Adrenal gland (tissue), 9 donors: ENCODE measurements at regions not wholly inside any gene's neighbourhood (a gene's known extent, or its start where the extent isn't known, plus 50 kb on each side); places are given as distances from the start of the nearest gene placed in this dataset.

ENCODE experiments used
- DNase-seq, 7 donors: peaks; one replicate each; pipeline ENCODE4 v3.0.0-alpha.2; 2019 to 2020
- H3K27ac ChIP-seq, 5 donors: fragments of 200-600 bp; sonication (generic) in 4 of 5; 1 replicate in 3 of 5; 2 replicates in 2 of 5; pipeline versions ENCODE4 v1.5.1 to v1.8.0; 2016 to 2020; ENCODE audit warnings: mild to moderate bottlenecking in 1 of 5
- H3K27me3 ChIP-seq: fragments of 200-600 bp; 2 replicates; pipeline ENCODE4 v1.8.0; 2021
- H3K36me3 ChIP-seq, 2 donors: fragments of 200-600 bp; replicated peaks in 1 of 2; 1 replicate in 1 of 2; 2 replicates in 1 of 2; pipeline versions ENCODE4 v1.5.1 to v1.8.0; 2018 to 2022
- H3K4me1 ChIP-seq, 2 donors: fragments of 200-600 bp; replicated peaks in 1 of 2; 1 replicate in 1 of 2; 2 replicates in 1 of 2; pipeline versions ENCODE4 v1.5.1 to v1.8.0; 2018 to 2021
- H3K4me3 ChIP-seq, 4 donors: fragments of 200-600 bp; sonication (generic) in 3 of 4; one replicate each; pipeline ENCODE4 v1.5.1; 2016 to 2018
- H3K9me3 ChIP-seq, 3 donors: fragments of 200-600 bp; sonication (generic) in 1 of 3; replicated peaks in 1 of 3; 1 replicate in 2 of 3; 2 replicates in 1 of 3; pipeline versions ENCODE4 v1.5.1 to v1.8.0; 2016 to 2021
- POLR2A ChIP-seq, 2 donors: fragments of 450-650 bp; IDR thresholded peaks; one replicate each; pipeline ENCODE4 v1.6.1; 2017; ENCODE audit warnings: antibody characterized with exemption in 2 of 2, mild to moderate bottlenecking in 2 of 2, moderate library complexity in 1 of 2
- WGBS, 4 donors: extraction: QIAGEN DNeasy Blood & Tissue Kit in 2 of 4; methylation state at CpG; one replicate each; pipeline versions ENCODE4 v1.1.5 to v1.1.7; 2013 to 2017; 5-methylcytosine and 5-hydroxymethylcytosine counted together
- intact Hi-C, 2 donors: fragments of 100-400 bp; cut with DNase I; formaldehyde crosslinking; loops; one replicate each; pipeline versions ENCODE4 v1.14.1 to v1.15.0; 2022 to 2023
- TF ChIP-seq, protein P1 (sequence below), 6 experiments: fragments of 450-650 bp in 4 of 6; fragments of 200-600 bp in 2 of 6; sonication (generic) in 1 of 6; IDR thresholded peaks; 1 replicate in 5 of 6; 2 replicates in 1 of 6; pipeline versions ENCODE4 v1.5.1 to v1.8.0; 2016 to 2021; ENCODE audit warnings: antibody characterized with exemption in 6 of 6, mild to moderate bottlenecking in 2 of 6, moderate library complexity in 1 of 6
- donor health status: healthy with polysubstance abuse.
- donor health status: Bipolar disorder and iron deficiency.
- donor health status: DM: yes; HTN: yes; CAD: no.
- donor health status: DM: no; HTN: no; CAD: no.
- donor health status: DM: no; HTN: no; CAD: no.

DNA sequence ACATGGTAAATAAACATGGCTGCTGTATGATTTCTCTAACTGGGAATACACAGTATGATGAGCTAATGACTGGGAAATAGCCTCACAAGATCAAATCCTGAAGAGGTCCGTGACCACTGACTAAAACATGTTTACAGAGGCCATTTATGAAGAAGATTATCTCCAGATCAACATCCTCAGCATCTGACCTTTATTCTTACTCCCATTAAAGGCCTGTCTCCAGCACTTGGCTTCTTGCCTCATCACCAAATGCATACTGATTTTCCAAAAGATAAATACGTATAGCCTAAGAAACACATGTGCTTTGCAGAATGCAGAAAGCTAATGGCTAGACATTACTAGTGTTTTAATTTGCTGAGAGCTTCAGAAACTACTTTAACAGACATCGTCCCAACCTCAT lies 108.0 kb upstream of the TSLP start:
- H3K27me3 ChIP-seq = no peaks in the 10 kb centered on the region
- no peak overlapping the region for H3K27ac ChIP-seq
- no peaks in the 10 kb centered on the region for H3K4me1 ChIP-seq
- TF ChIP-seq POLR2A (IDR thresholded peaks at IDR 0.05) = no peak
- TF ChIP-seq, protein P1, sequence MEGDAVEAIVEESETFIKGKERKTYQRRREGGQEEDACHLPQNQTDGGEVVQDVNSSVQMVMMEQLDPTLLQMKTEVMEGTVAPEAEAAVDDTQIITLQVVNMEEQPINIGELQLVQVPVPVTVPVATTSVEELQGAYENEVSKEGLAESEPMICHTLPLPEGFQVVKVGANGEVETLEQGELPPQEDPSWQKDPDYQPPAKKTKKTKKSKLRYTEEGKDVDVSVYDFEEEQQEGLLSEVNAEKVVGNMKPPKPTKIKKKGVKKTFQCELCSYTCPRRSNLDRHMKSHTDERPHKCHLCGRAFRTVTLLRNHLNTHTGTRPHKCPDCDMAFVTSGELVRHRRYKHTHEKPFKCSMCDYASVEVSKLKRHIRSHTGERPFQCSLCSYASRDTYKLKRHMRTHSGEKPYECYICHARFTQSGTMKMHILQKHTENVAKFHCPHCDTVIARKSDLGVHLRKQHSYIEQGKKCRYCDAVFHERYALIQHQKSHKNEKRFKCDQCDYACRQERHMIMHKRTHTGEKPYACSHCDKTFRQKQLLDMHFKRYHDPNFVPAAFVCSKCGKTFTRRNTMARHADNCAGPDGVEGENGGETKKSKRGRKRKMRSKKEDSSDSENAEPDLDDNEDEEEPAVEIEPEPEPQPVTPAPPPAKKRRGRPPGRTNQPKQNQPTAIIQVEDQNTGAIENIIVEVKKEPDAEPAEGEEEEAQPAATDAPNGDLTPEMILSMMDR (IDR thresholded peaks at IDR 0.05) = no peak
- H3K9me3 ChIP-seq = no peaks in the 10 kb centered on the region
- DNase-seq = no peak
- no peaks in the 10 kb centered on the region for H3K36me3 ChIP-seq
- WGBS, 4 donors = 61 to 72% (median 65%) methylated on average over 3 of the region's 3 CpGs
- intact Hi-C loops = no loop called here
- H3K4me3 ChIP-seq = no peak overlapping the region

DNA sequence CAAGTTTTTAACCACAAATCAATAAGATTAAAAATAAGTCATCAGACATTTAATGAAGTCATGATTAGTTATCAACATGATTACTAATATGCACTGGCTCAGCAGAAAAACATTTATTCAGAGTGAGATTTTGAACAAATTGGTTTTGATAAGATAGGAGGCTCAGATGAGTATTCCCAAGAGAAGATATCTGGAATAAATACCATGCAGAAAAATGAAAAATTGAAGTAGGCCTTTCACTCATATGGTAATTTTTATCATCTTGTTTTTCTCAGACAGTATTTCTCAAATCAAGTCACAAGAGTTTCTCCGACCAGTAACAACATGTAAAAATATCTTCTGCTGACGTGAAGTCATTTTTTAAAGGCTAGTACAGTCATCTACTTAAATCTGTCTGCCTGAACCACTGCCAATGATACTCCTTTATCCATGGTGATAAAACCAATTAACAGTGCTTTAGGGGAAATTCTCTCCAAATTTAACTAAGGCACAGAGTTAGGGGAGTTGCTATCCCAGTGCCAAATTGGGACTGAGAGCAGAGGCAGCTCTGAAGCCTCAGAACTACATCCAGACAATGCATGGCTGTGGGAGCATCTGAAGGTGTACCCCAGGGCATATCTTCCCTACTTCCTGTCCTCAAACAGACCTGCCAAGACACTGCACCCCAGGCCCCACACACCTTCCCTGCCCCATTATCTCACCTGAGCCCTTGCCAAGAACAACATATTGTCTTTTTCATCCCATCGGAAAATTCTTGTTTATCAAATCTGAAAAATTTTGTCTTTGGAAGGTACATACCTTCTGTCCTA lies 105.5 kb upstream of the TSLP start:
- no peak for DNase-seq
- 51 to 65% (median 58%) methylated on average over 3 of the region's 3 CpGs for WGBS, 4 donors

DNA sequence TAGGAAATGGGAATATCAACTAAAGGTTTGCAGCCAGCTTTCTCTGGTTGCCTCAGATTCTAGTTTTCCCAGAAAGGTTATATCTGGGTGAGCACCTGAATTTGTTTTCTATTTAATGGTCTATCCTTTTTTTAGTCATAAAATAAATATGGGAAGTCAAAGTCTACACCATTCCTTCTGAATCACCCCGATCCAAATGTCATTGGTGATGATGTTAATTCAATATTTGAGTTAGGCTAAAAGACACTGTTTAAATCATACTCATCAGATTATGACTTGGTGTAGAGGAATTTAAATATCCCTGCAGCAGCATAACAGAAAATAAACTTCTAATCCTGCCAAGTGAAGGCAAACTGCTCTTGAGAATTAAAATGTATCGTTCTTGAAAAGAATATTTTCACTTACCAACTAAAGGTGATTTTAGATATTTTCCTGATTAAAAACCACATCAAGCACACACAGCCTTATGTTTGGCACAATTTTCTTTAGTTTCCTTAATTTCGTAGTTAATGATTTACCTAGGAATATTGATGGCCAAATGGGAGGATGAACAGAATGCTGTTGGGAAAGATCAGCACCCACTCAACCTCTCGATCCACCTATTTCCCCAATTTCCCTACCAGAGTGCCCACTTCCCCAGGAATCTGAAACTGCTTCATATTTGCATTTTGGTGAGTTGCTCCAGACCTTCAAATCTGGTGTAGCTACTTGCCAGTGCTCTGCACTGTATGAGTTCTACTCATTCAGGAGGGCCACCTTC lies 103.1 kb upstream of the TSLP start:
- no peak for DNase-seq
- no peaks in the 10 kb centered on the region for H3K27me3 ChIP-seq
- H3K27ac ChIP-seq = no peak overlapping the region
- TF ChIP-seq, protein P1 (IDR thresholded peaks at IDR 0.05) = no peak
- TF ChIP-seq POLR2A (IDR thresholded peaks at IDR 0.05) = no peak
- H3K4me3 ChIP-seq = no peak overlapping the region
- intact Hi-C loops = no loop called here
- no peaks in the 10 kb centered on the region for H3K9me3 ChIP-seq
- no peaks in the 10 kb centered on the region for H3K4me1 ChIP-seq
- 80 to 87% (median 80%) methylated on average over 4 of the region's 4 CpGs for WGBS, 4 donors
- no peaks in the 10 kb centered on the region for H3K36me3 ChIP-seq

More for the DNA sequence above, 105.5 kb upstream of the TSLP start:
- H3K27me3 ChIP-seq = no peaks in the 10 kb centered on the region
- H3K27ac ChIP-seq = no peak overlapping the region
- H3K36me3 ChIP-seq = no peaks in the 10 kb centered on the region
- no peak for TF ChIP-seq POLR2A (IDR thresholded peaks at IDR 0.05)
- TF ChIP-seq, protein P1 (IDR thresholded peaks at IDR 0.05) = no peak
- H3K4me1 ChIP-seq = no peaks in the 10 kb centered on the region
- intact Hi-C loops = no loop called here
- no peaks in the 10 kb centered on the region for H3K9me3 ChIP-seq
- no peak overlapping the region for H3K4me3 ChIP-seq

DNA sequence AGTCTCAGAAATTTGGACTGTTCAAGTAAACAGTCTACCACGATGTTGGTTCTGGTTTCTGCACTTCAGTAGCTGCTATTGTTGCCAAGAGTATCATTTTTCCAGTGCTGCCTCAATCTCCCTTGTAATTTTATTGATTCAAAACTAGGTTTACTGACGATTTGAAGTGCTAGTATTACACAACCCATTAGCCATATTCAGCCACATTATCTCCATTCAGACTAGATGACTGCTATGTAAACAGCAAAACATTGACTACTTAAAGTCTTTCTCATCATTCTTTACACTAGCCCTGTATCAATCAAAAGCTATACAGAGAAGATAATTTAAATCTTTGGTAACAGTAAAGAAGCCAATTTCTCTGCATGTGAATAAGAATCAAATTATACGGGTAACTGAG lies 102.0 kb upstream of the TSLP start:
- no peaks in the 10 kb centered on the region for H3K27me3 ChIP-seq
- no peak for TF ChIP-seq POLR2A (IDR thresholded peaks at IDR 0.05)
- TF ChIP-seq, protein P1 (IDR thresholded peaks at IDR 0.05) = no peak
- no peak overlapping the region for H3K4me3 ChIP-seq
- H3K4me1 ChIP-seq = no peaks in the 10 kb centered on the region
- 54 to 75% (median 62%) methylated on average over 3 of the region's 3 CpGs for WGBS, 4 donors
- H3K9me3 ChIP-seq = no peaks in the 10 kb centered on the region
- no peak overlapping the region for H3K27ac ChIP-seq
- no peak for DNase-seq
- intact Hi-C loops = no loop called here
- no peaks in the 10 kb centered on the region for H3K36me3 ChIP-seq
